HepG2 (cell line): ENCODE measurements at regions not wholly inside any gene's neighbourhood (a gene's known extent, or its start where the extent isn't known, plus 50 kb on each side); places are given as distances from the start of the nearest gene placed in this dataset.
A peak's percentile ranks its signal among the peaks of the same experiment; 100 is the strongest.
"Not testable (repeated sequence)": the region's sequence is repeated elsewhere in the genome, so short reads cannot be mapped to it uniquely, and the experiment has no call there.

ENCODE experiments used
- ATAC-seq: fragments of 200-7000 bp; cut with Tn5 transposase; 3 replicates; pipeline ENCODE4 v1.9.1; 2020; ENCODE audit warnings: mild to moderate bottlenecking, moderate library complexity
- BruUV-seq: library from RNA; stranded (reverse); fragments of 400-500 nt; replicated peaks from 2 replicates; lab custom pipeline; 2021; lab: Mats Ljungman, UMichigan
- CTCF ChIA-PET: fragments of 300-600 bp; formaldehyde crosslinking; extraction: SDS; loops from one replicate; lab custom pipeline; 2021; ENCODE audit warnings: low total read pairs, inconsistent platforms, low intra/inter-chr PET ratio; lab: Yijun Ruan, JAX
- POLR2A ChIA-PET: fragments of 350-600 bp; sonication (Branson Sonifier 250); formaldehyde crosslinking; loops from one replicate; lab custom pipeline; 2020; ENCODE audit warnings: antibody characterized with exemption, inconsistent platforms; lab: Yijun Ruan, JAX
- DNase-seq: peaks from one replicate; pipeline ENCODE4 v3.0.0-alpha.2; 2015; ENCODE audit warnings: low spot score
- FAIRE-seq: peaks from 3 replicates; lab custom pipeline; 2011; peaks lifted over from hg19 to GRCh38; lab: Jason Lieb, UNC
- H2AFZ ChIP-seq: one replicate; pipeline ENCODE4 v1.6.1; 2011; ENCODE audit warnings: low read length, inconsistent platforms
- H3K27ac ChIP-seq: fragments of 300-600 bp; 3 replicates; pipeline ENCODE4 v1.8.0; 2011; ENCODE audit warnings: mixed run types, mild to moderate bottlenecking, mixed read lengths, low read length, inconsistent platforms; ENCODE audit not compliant: insufficient read depth; ENCODE audit errors: extremely low read length
- H3K27me3 ChIP-seq, 2 experiments: fragments of 200-600 bp in 1 of 2; 2 replicates in 1 of 2; 3 replicates in 1 of 2; pipeline versions ENCODE4 v1.6.0 to v1.8.0; 2011; ENCODE audit warnings: low read length in 2 of 2, mild to moderate bottlenecking in 2 of 2, moderate library complexity in 2 of 2, inconsistent platforms in 1 of 2; ENCODE audit not compliant: insufficient read depth in 2 of 2, control insufficient read depth in 1 of 2
- H3K36me3 ChIP-seq, 2 experiments: fragments of 200-600 bp in 1 of 2; replicated peaks in 1 of 2; 2 replicates in 1 of 2; 3 replicates in 1 of 2; pipeline versions ENCODE4 v1.5.1 to v1.8.0; 2011; ENCODE audit warnings: low read length in 2 of 2, inconsistent platforms in 1 of 2; ENCODE audit not compliant: insufficient read depth in 2 of 2, control insufficient read depth in 1 of 2
- H3K4me1 ChIP-seq: 2 replicates; pipeline ENCODE4 v1.5.1; 2012; ENCODE audit warnings: low read length, inconsistent platforms; ENCODE audit not compliant: insufficient read depth
- H3K4me2 ChIP-seq: 2 replicates; pipeline ENCODE4 v1.6.0; 2011; ENCODE audit warnings: low read depth, low read length, inconsistent platforms
- H3K4me3 ChIP-seq, 3 experiments: fragments of 200-600 bp in 1 of 3; sonication (generic), shearing (Covaris generic) in 1 of 3; replicated peaks in 1 of 3; 2 replicates each; pipeline ENCODE4 v1.5.1; 2011 to 2016; ENCODE audit warnings: low read length in 3 of 3, inconsistent platforms in 2 of 3, low read depth in 2 of 3, mild to moderate bottlenecking in 2 of 3, control low read depth in 1 of 3, mixed read lengths in 1 of 3; ENCODE audit not compliant: insufficient read depth in 1 of 3
- H3K79me2 ChIP-seq: one replicate; pipeline ENCODE4 v1.6.1; 2011; ENCODE audit warnings: low read length, inconsistent platforms; ENCODE audit not compliant: insufficient read depth
- H3K9ac ChIP-seq: 2 replicates; pipeline ENCODE4 v1.6.0; 2011; ENCODE audit warnings: mild to moderate bottlenecking, low read depth, low read length, inconsistent platforms; ENCODE audit not compliant: insufficient read depth
- H3K9me3 ChIP-seq: 2 replicates; pipeline ENCODE4 v1.5.1; 2012; ENCODE audit warnings: mild to moderate bottlenecking, low read length
- H4K20me1 ChIP-seq: 2 replicates; pipeline ENCODE4 v1.6.0; 2011; ENCODE audit warnings: inconsistent platforms, mild to moderate bottlenecking, low read length, moderate library complexity; ENCODE audit not compliant: insufficient read depth
- WGBS: methylation state at CpG from one replicate; pipeline ENCODE4 v1.1.6; 2017; ENCODE audit warnings: low lambda C conversion rate; 5-methylcytosine and 5-hydroxymethylcytosine counted together
- in situ Hi-C: cut with HindIII; loops from 2 replicates; pipeline ENCODE4 v1.10.0; 2017; ENCODE audit warnings: low pct_unique_long_range_greater_than_20kb; ENCODE audit not compliant: extremely low pct_ligation_motif_present
- intact Hi-C: fragments of 100-400 bp; cut with micrococcal nuclease; formaldehyde crosslinking; loops from one replicate; pipeline ENCODE4 v1.10.0; 2022; ENCODE audit not compliant: unreplicated experiment

DNA sequence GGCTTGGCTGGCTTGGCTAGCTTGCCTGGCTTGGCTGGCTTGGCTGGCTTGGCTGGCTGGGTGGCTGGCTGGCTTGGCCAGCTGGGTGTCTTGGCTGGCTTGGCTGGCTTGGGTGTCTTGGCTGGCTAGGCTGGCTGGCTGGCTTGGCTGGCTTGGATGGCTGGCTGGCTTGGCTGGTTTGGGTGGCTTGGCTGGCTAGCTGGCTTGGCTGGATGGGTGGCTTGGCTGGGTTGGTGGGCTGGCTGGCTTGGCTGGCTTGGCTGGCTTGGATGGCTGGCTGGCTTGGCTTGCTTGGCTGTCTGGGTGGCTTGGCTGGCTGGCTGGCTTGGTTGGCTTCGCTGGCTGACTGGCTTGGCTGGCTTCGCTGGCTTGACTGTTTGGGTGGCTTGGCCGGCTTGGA is 242.3 kb upstream of the POTEB2 start:
- POLR2A ChIA-PET, H3K4me3 ChIP-seq, H3K4me2 ChIP-seq, CTCF ChIA-PET, H4K20me1 ChIP-seq, H3K9me3 ChIP-seq, FAIRE-seq, BruUV-seq, H3K4me1 ChIP-seq, H3K27me3 ChIP-seq, H2AFZ ChIP-seq, in situ Hi-C loops, H3K27ac ChIP-seq, H3K36me3 ChIP-seq, intact Hi-C loops, H3K79me2 ChIP-seq, DNase-seq, ATAC-seq, H3K9ac ChIP-seq: not testable (repeated sequence)
- no CpG with 5 or more reads among the region's 3 CpGs for WGBS

DNA sequence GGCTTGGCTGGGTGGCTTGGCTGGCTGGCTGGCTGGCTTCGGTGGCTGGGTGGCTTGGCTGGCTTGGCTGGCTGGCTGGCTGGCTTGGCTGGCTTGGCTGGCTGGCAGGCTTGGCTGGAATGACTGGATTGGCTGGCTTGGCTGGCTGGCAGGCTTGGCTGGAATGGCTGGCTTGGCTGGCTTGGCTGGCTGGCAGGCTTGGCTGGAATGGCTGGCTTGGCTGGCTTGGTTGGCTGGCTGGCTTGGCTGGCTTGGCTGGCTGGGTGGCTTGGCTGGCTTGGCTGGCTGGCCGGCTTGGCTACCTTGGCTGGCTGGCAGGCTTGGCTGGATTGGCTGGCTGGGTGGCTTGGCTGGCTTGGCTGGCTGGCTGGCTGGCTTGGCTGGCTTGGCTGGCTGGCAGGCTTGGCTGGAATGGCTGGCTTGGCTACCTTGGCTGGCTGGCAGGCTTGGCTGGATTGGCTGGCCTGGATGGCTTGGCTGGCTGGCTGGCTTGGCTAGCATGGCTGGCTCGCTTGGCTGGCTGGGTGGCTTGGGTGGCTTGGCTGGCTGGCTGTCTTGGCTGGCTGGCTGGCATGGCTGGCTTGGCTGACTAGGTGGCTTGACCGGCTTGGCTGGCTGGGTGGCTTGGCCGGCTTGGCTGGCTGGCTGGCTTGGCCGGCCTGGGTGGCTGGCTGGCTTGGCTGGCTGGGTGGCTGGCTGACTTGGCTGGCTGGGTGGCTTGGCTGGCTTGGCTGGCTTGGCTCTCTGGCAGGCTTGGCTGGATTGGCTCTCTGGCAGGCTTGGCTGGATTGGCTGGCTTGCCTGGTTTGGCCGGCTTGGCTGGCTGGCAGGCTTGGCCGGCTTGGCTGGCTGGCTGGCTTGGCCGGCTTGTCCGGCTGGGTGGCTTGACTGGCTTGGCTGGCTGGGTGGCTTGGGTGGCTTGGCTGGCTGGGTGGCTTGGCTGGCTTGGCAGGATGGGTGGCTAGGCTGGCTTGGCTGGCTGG is 241.6 kb upstream of the POTEB2 start:
- H3K4me1 ChIP-seq, H3K27ac ChIP-seq, POLR2A ChIA-PET, H3K9ac ChIP-seq, H3K4me3 ChIP-seq, H3K36me3 ChIP-seq, H2AFZ ChIP-seq, H3K79me2 ChIP-seq, H3K27me3 ChIP-seq, CTCF ChIA-PET, intact Hi-C loops, BruUV-seq, H4K20me1 ChIP-seq, in situ Hi-C loops, FAIRE-seq, DNase-seq, H3K4me2 ChIP-seq, H3K9me3 ChIP-seq: not testable (repeated sequence)
- WGBS, result 33% methylated on average over 1 of the region's 10 CpGs
- ATAC-seq, result peak; percentile 71; the same call in 2 of the 3 replicates

DNA sequence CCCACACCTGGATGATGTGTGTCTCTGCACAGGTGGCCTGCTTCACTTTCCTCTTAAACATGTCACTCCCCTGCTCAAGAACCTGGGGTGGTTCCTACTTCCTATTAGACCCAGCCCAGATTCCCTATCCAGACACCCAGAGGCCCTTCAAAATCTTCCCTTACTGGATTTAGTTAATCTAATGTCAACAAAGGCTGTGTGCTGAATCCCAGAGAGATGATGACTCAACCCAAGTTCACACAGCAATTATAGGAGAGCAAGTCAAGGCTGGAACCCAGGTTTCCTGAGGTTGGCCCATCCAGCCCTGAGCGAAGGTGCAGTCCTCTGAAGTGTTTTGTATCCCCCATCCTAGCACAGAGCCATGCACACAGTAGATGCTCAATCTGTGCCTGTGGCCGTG is 230.5 kb upstream of the POTEB2 start:
- H3K4me1 ChIP-seq, H2AFZ ChIP-seq, H3K79me2 ChIP-seq, H3K27me3 ChIP-seq, intact Hi-C loops, BruUV-seq, H3K4me2 ChIP-seq, CTCF ChIA-PET, H3K36me3 ChIP-seq, DNase-seq, H3K9me3 ChIP-seq, in situ Hi-C loops, H3K4me3 ChIP-seq, ATAC-seq, POLR2A ChIA-PET, H3K9ac ChIP-seq, FAIRE-seq, H3K27ac ChIP-seq, H4K20me1 ChIP-seq: not testable (repeated sequence)
- WGBS, result no CpG with 5 or more reads among the region's 2 CpGs

DNA sequence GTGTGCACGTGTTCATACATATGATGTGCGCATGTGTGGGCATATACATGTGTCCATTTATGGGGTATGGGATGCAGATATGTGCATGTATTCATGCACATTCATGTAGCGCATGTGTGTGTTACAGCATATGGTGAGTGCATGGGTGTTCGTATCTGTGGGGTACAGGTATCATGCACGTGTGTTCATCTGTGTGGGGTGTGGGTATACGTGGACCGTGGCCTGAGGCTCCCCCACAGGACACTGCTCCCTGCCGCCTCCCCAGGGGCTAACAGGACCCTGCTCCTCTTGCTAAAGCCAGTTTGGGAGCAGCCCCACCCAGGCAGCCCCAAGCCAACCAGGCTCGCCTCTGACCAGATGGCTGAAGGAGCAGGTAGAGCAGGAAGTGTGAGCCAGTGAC is 213.4 kb upstream of the POTEB2 start:
- H4K20me1 ChIP-seq, H3K9ac ChIP-seq, DNase-seq, H3K36me3 ChIP-seq, H3K4me2 ChIP-seq, in situ Hi-C loops, FAIRE-seq, H3K27ac ChIP-seq, H3K9me3 ChIP-seq, intact Hi-C loops, CTCF ChIA-PET, H3K4me1 ChIP-seq, BruUV-seq, H3K79me2 ChIP-seq, H3K27me3 ChIP-seq, H2AFZ ChIP-seq, H3K4me3 ChIP-seq, POLR2A ChIA-PET: not testable (repeated sequence)
- peak; percentile 17; the same call in 1 of the 3 replicates for ATAC-seq
- no CpG with 5 or more reads among the region's 9 CpGs for WGBS
